Forelimb muscle (tissue), 1 donor: ENCODE measurements at regions not wholly inside any gene's neighbourhood (a gene's known extent, or its start where the extent isn't known, plus 50 kb on each side); places are given as distances from the start of the nearest gene placed in this dataset.
"Not testable (repeated sequence)": the region's sequence is repeated elsewhere in the genome, so short reads cannot be mapped to it uniquely, and the experiment has no call there.

ENCODE experiments used
- DNase-seq: peaks from one replicate; pipeline ENCODE4 v3.0.0-alpha.2; 2013; ENCODE audit warnings: low read depth

DNA sequence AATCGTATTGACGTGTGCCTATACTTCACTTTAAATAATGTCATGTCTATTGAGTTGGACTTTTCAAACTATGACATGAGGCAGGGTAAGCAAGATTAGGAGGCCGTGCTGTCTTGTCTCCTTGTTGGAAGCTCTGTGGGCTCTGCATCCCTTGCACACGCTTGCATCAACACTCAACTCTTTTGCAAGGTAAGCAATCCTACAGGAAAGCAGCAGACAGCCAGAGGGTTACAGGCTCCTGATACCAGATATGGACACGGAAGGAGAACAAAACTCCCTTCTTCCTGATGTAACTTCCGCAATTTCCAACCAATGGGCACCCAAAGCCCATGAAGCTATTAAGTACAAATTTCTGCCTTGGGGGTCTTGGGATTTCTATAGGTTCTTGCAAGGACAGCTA lies 1520.7 kb upstream of the B3GALT2 start:
- DNase-seq = no peak

- DNase-seq = no peak
These were observed 1518.9 kb upstream of the B3GALT2 start for GRCh38 chr1:194705123-194705854.

- DNase-seq = no peak
These were observed 1512.5 kb upstream of the B3GALT2 start for GRCh38 chr1:194698908-194699318.

DNA sequence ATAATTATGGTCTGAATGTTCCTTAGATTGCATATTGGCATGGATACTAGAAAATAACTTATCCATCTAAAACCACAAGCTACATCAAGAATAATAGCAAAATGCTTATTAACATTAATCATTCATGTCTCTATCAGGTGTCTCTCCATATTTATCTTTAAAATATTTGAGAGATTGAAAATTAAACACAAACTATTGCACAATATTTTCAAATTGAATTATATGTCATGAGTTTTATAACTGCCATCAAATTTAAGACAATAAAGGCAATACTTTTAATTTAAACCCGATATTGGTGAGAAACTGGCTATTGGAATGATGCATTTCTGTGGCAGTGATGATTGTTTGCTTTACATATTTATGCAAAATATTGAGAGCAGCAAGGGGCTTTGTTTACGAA lies 1506.8 kb upstream of the B3GALT2 start:
- no peak for DNase-seq

DNA sequence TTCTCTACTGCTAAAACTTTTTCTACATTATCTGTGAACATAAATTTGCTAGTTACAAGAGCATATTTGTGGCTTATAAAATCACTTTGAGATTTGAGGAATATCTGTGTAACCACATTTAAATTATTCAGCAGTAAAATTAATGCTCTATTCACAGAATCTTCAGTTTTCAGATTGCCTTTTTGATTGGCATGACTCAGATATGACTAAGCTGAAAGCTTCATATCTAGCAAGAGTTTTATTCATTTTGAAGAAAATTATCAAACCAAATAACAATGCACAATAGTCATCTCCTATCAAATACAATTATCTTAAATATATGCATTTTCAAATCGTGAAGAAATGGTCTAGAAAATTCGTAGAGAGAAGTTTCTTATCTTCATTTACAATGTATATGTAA lies 1498.2 kb upstream of the B3GALT2 start:
- DNase-seq = no peak

GRCh38 chr1:194658090-194658439 lies 1471.7 kb upstream of the B3GALT2 start:
- DNase-seq = no peak

- DNase-seq = no peak
These were observed 1468.5 kb upstream of the B3GALT2 start for GRCh38 chr1:194654956-194655355.

DNA sequence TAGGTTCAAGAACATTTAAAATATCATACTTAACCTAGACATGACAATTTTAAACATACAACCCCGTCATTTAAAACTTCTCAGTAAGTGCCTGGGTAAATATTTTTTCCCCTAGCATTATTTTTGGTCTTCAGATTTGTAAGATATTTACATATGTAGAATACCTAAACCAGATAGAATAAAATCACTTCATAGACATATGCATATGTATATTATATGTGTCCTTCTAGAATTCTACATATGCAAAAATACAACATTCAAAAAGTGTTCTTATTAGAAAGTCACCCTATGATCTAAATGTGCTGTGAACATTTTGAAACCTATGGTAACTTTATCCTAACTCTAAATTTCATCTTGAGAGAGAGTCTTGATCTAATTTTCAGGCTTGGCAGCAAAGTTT lies 1467.0 kb upstream of the B3GALT2 start:
- DNase-seq = no peak

DNA sequence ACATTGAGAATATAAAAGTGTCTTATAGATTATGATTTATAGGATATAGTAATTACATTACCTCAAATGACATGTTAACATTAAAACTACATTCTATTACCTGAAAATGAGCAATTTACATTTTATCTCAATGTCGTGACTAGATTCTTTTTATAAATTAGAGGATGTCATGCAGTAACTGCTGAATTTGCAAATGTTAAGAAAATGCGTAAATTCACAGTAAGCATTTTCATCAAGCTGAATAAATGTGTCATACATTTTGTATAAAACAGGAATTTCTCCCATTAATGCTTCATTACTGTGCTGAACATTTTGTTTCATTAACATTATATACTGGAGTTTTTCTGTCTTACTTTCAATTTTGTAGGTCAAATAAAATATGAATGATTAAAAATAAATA lies 1460.7 kb upstream of the B3GALT2 start:
- no peak for DNase-seq

DNA sequence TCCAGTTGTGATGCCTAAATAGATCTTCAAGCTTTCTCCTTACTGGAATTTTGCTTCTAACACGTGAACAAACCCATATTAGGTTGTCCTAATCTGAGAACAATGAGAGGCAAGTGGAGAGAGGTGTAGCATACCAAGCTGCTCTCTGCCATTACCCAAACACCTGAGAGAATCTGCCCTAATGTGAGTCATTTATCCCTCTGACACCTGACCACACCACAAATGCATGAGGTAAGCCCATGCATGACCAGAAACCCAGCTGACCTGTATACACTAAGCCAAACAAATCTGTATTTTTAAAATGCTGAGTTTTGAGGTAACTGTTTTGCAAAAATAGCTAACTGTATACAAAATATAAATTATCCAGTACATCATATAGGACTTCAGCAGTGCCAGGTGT lies 1458.1 kb upstream of the B3GALT2 start:
- DNase-seq = no peak

GRCh38 chr1:194640322-194640721 lies 1453.9 kb upstream of the B3GALT2 start:
- no peak for DNase-seq

GRCh38 chr1:194629011-194629410 lies 1442.6 kb upstream of the B3GALT2 start:
- no peak for DNase-seq

- DNase-seq = no peak
These were observed 1438.4 kb upstream of the B3GALT2 start for GRCh38 chr1:194624833-194625232.

- DNase-seq = no peak
These were observed 1431.7 kb upstream of the B3GALT2 start for GRCh38 chr1:194618101-194618500.

DNA sequence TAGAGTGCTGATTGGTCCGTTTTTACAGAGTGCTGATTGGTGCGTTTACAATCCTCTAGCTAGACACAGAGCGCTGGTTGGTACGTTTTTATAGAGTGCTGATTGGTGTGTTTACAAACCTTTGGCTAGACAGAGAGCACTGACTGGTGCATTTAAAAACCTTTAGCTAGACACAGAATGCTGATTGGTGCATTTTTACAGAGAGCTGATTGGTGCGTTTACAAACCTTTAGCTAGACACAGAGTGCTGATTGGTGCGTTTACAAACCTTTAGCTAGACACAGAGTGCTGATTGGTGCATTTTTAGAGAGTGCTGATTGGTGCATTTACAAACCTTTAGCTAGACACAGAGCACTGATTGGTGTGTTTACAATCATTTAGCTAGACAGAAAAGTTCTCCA lies 1430.9 kb upstream of the B3GALT2 start:
- not testable (repeated sequence) for DNase-seq

GRCh38 chr1:194616835-194617234 lies 1430.4 kb upstream of the B3GALT2 start:
- DNase-seq = no peak

- no peak for DNase-seq
These were observed 1415.8 kb upstream of the B3GALT2 start for GRCh38 chr1:194602184-194602583.

GRCh38 chr1:194600716-194601115 lies 1414.3 kb upstream of the B3GALT2 start:
- DNase-seq = no peak

DNA sequence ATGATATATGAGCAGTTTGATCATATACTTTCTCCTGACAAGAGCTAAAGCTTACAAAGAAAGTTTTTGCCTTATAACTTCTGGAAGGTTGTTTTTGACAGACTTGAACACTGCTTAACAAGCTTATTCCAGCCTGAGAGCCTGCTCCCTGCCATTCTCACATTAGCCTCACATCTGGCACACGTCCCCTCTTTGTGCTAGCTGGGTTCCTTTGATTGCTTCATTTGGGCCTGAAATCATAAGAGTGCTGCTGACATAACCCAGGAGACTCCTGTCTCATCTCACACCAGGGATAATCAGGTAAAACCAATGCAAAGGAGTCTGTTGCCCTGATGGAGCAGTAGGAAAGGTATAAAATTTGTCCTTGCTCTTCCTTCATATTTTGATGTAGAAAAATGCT lies 1411.7 kb upstream of the B3GALT2 start:
- DNase-seq = no peak

DNA sequence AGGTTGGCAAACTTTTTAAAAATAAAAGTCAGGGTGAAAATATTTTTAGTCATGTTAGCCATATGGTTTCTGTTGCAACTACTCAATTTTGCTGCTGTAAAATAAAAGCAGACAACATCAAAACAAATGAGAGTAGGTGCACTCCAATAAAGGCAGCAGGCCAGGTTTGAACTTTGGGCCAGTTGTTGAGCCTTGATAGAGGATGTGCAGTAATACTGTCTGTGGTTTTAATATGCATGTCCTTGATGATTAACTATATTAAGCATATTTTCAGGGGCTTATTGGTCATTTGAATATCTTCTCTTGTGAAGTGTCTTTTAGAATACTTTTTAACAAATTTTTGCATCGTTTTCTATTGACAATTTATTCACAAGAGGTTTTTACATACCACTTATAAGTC lies 1399.9 kb upstream of the B3GALT2 start:
- no peak for DNase-seq

- no peak for DNase-seq
These were observed 1397.6 kb upstream of the B3GALT2 start for GRCh38 chr1:194584052-194584451.

DNA sequence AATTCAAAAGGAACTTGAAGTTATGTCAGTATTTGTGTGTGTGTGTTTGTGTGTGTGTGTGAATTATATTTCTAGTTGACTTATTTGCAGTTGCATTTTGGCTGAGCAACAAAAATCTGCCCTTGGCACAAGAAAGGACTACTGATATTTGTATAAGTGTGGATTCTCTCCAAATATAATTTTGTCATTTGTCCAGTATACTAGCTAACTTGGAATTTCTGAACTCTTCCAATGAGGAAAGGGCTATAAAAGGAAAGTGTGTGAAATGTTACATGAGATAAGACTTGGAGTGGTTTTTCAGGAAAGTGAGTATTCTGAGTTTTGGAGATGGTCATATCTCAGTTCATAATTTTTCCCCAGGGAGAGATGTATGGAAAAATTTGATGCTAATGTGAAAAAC lies 1384.1 kb upstream of the B3GALT2 start:
- peak; percentile 17 for DNase-seq

GRCh38 chr1:194568610-194569009 lies 1382.2 kb upstream of the B3GALT2 start:
- no peak for DNase-seq

GRCh38 chr1:194548071-194548470 lies 1361.7 kb upstream of the B3GALT2 start:
- no peak for DNase-seq
